C4-2B (cell line): ENCODE measurements at regions not wholly inside any gene's neighbourhood (a gene's known extent, or its start where the extent isn't known, plus 50 kb on each side); places are given as distances from the start of the nearest gene placed in this dataset.

Experiments
- CTCF ChIP-seq: fragments of 450-650 bp; conservative IDR thresholded peaks from 2 replicates; pipeline ENCODE4 v1.5.1; 2017; ENCODE audit warnings: mild to moderate bottlenecking
- ZFX ChIP-seq: fragments of 450-650 bp; IDR thresholded peaks from 2 replicates; pipeline ENCODE4 v1.6.1; 2017

GRCh38 chr18:5628512-5629255, 84.9 kb upstream of the EPB41L3 start:
- TF ChIP-seq CTCF: no peak
- no peak for TF ChIP-seq ZFX
